ENCODE measurements at regions not wholly inside any gene's neighbourhood (a gene's known extent, or its start where the extent isn't known, plus 50 kb on each side); places are given as distances from the start of the nearest gene placed in this dataset.

- DNase-seq (ENCODE audit: low read depth in 2 of 2) = no peak
Observed at GRCh38 chr1:56074007-56074651, 505.2 kb downstream of the PLPP3 start.

- no peak for DNase-seq (ENCODE audit: low read depth in 2 of 2)
Observed at GRCh38 chr1:56073614-56074006, 505.8 kb downstream of the PLPP3 start.

GRCh38 chr1:56073206-56073605, 506.2 kb downstream of the PLPP3 start:
- no peak for DNase-seq (ENCODE audit: low read depth in 2 of 2)

- no peak for DNase-seq (ENCODE audit: low read depth in 2 of 2)
Observed at GRCh38 chr1:56072310-56072709, 507.1 kb downstream of the PLPP3 start.

GRCh38 chr1:56071351-56071750, 508.0 kb downstream of the PLPP3 start:
- DNase-seq (ENCODE audit: low read depth in 2 of 2) = no peak

- DNase-seq (ENCODE audit: low read depth in 2 of 2) = no peak
Observed at GRCh38 chr1:56070601-56071000, 508.8 kb downstream of the PLPP3 start.

- DNase-seq (ENCODE audit: low read depth in 2 of 2) = no peak
Observed at GRCh38 chr1:56069824-56070223, 509.5 kb downstream of the PLPP3 start.

GRCh38 chr1:56068908-56069307, 510.5 kb downstream of the PLPP3 start:
- DNase-seq (ENCODE audit: low read depth in 2 of 2) = no peak

GRCh38 chr1:56068210-56068609, 511.2 kb downstream of the PLPP3 start:
- DNase-seq (ENCODE audit: low read depth in 2 of 2) = no peak

- DNase-seq (ENCODE audit: low read depth in 2 of 2) = no peak
Observed at GRCh38 chr1:56065729-56066128, 513.6 kb downstream of the PLPP3 start.

GRCh38 chr1:56064705-56065104, 514.7 kb downstream of the PLPP3 start:
- DNase-seq (ENCODE audit: low read depth in 2 of 2) = no peak

GRCh38 chr1:56063461-56063860, 515.9 kb downstream of the PLPP3 start:
- no peak for DNase-seq (ENCODE audit: low read depth in 2 of 2)

- DNase-seq (ENCODE audit: low read depth in 2 of 2) = no peak
Observed at GRCh38 chr1:56062625-56063024, 516.7 kb downstream of the PLPP3 start.

GRCh38 chr1:56061824-56062223, 517.5 kb downstream of the PLPP3 start:
- DNase-seq (ENCODE audit: low read depth in 2 of 2) = no peak

GRCh38 chr1:56060906-56061305, 518.5 kb downstream of the PLPP3 start:
- DNase-seq (ENCODE audit: low read depth in 2 of 2) = no peak

- DNase-seq (ENCODE audit: low read depth in 2 of 2) = no peak
Observed at GRCh38 chr1:56057466-56058405, 521.6 kb downstream of the PLPP3 start.

GRCh38 chr1:56056438-56057287, 522.7 kb downstream of the PLPP3 start:
- no peak for DNase-seq (ENCODE audit: low read depth in 2 of 2)

- no peak for DNase-seq (ENCODE audit: low read depth in 2 of 2)
Observed at GRCh38 chr1:56054959-56055358, 524.4 kb downstream of the PLPP3 start.

- no peak for DNase-seq (ENCODE audit: low read depth in 2 of 2)
Observed at GRCh38 chr1:56052041-56052440, 527.3 kb downstream of the PLPP3 start.

- DNase-seq (ENCODE audit: low read depth in 2 of 2) = no peak
Observed at GRCh38 chr1:56050911-56051310, 528.5 kb downstream of the PLPP3 start.

GRCh38 chr1:56045477-56045876, 533.9 kb downstream of the PLPP3 start:
- DNase-seq (ENCODE audit: low read depth in 2 of 2) = no peak

GRCh38 chr1:56045062-56045461, 534.3 kb downstream of the PLPP3 start:
- no peak for DNase-seq (ENCODE audit: low read depth in 2 of 2)
